WTC11 (cell line): ENCODE measurements at regions not wholly inside any gene's neighbourhood (a gene's known extent, or its start where the extent isn't known, plus 50 kb on each side); places are given as distances from the start of the nearest gene placed in this dataset.

ENCODE experiments used
- ATAC-seq: fragments of 200-7000 bp; cut with Tn5 transposase; 2 replicates; pipeline ENCODE4 v1.10.0; 2021; ENCODE audit warnings: mild to moderate bottlenecking, moderate library complexity
- CTCF ChIA-PET: fragments of 300-600 bp; sonication (Branson Sonifier 250); formaldehyde crosslinking; loops from one replicate; lab custom pipeline; 2021; ENCODE audit warnings: antibody characterized with exemption; lab: Charles Lee
- POLR2A ChIA-PET: fragments of 350-600 bp; sonication (Branson Sonifier 250); formaldehyde crosslinking; loops from one replicate; lab custom pipeline; 2021; ENCODE audit warnings: antibody characterized with exemption; lab: Charles Lee
- DNase-seq: peaks from one replicate; pipeline ENCODE4 v3.0.0; 2021; ENCODE audit warnings: low spot score
- H3K27ac Mint-ChIP-seq: 2 replicates; pipeline ENCODE4 v1.8.0; 2021; ENCODE audit warnings: mixed read lengths
- H3K27me3 Mint-ChIP-seq: 2 replicates; pipeline ENCODE4 v1.8.0; 2021; ENCODE audit warnings: low read depth, mild to moderate bottlenecking, moderate library complexity, mixed read lengths
- H3K36me3 Mint-ChIP-seq: 2 replicates; pipeline ENCODE4 v1.8.0; 2021; ENCODE audit warnings: mixed read lengths
- H3K4me1 Mint-ChIP-seq: 2 replicates; pipeline ENCODE4 v1.8.0; 2022; ENCODE audit warnings: mixed read lengths
- H3K4me3 Mint-ChIP-seq: 2 replicates; pipeline ENCODE4 v1.8.0; 2021; ENCODE audit warnings: mild to moderate bottlenecking, moderate library complexity, mixed read lengths
- H3K9me3 Mint-ChIP-seq: 2 replicates; pipeline ENCODE4 v1.8.0; 2021; ENCODE audit warnings: mixed read lengths
- CREB1 ChIP-seq: sonication (generic); formaldehyde crosslinking; IDR thresholded peaks from 2 replicates; pipeline ENCODE4 v1.8.0; 2023; ENCODE audit warnings: mild to moderate bottlenecking, missing genetic modification reagents
- FOXP1 ChIP-seq: sonication (generic); formaldehyde crosslinking; IDR thresholded peaks from 2 replicates; pipeline ENCODE4 v1.8.0; 2022; ENCODE audit warnings: missing genetic modification reagents, mild to moderate bottlenecking, moderate library complexity, borderline replicate concordance
- GABPB1 ChIP-seq: sonication (generic); formaldehyde crosslinking; IDR thresholded peaks from 2 replicates; pipeline ENCODE4 v1.8.1; 2023; ENCODE audit warnings: mild to moderate bottlenecking, missing genetic modification reagents
- GTF2I ChIP-seq: fragments of 250-450 bp; sonication (Bioruptor Pico); conservative IDR thresholded peaks from 2 replicates; pipeline ENCODE4 v1.4.0; 2021; ENCODE audit warnings: mild to moderate bottlenecking
- IRF2 ChIP-seq: sonication (generic); formaldehyde crosslinking; IDR thresholded peaks from 2 replicates; pipeline ENCODE4 v1.8.0; 2022; ENCODE audit warnings: low read depth, missing genetic modification reagents, borderline replicate concordance
- JAZF1 ChIP-seq: fragments of 250-450 bp; sonication (Bioruptor Pico); IDR thresholded peaks from 2 replicates; pipeline ENCODE4 v1.9.0; 2021; ENCODE audit warnings: moderate library complexity, mild to moderate bottlenecking, inconsistent platforms
- NFE2L1 ChIP-seq: sonication (generic); formaldehyde crosslinking; IDR thresholded peaks from 2 replicates; pipeline ENCODE4 v1.8.1; 2023; ENCODE audit warnings: missing genetic modification reagents
- NFYB ChIP-seq: sonication (generic); formaldehyde crosslinking; conservative IDR thresholded peaks from 2 replicates; pipeline ENCODE4 v1.8.0; 2022; ENCODE audit warnings: low read depth, missing genetic modification reagents
- SMAD3 ChIP-seq: sonication (generic); formaldehyde crosslinking; IDR thresholded peaks from 2 replicates; pipeline ENCODE4 v1.8.0; 2022; ENCODE audit warnings: missing genetic modification reagents, mild to moderate bottlenecking, borderline replicate concordance
- SOX15 ChIP-seq: fragments of 250-450 bp; sonication (Bioruptor Pico); IDR thresholded peaks from 2 replicates; pipeline ENCODE4 v1.9.0; 2021; ENCODE audit warnings: mild to moderate bottlenecking
- TCF7 ChIP-seq: sonication (generic); formaldehyde crosslinking; IDR thresholded peaks from 2 replicates; pipeline ENCODE4 v1.8.0; 2022; ENCODE audit warnings: mild to moderate bottlenecking, low read depth, missing genetic modification reagents, moderate library complexity
- TEAD4 ChIP-seq: sonication (generic); formaldehyde crosslinking; IDR thresholded peaks from 2 replicates; pipeline ENCODE4 v1.8.0; 2022; ENCODE audit warnings: mild to moderate bottlenecking, missing genetic modification reagents
- TP53 ChIP-seq: sonication (generic); formaldehyde crosslinking; IDR thresholded peaks from 2 replicates; pipeline ENCODE4 v1.8.1; 2023; ENCODE audit warnings: mild to moderate bottlenecking, missing genetic modification reagents
- ZNF219 ChIP-seq: sonication (generic); formaldehyde crosslinking; IDR thresholded peaks from 2 replicates; pipeline ENCODE4 v1.8.0; 2023; ENCODE audit warnings: missing genetic modification reagents, mild to moderate bottlenecking, borderline replicate concordance
- ZNF317 ChIP-seq: sonication (generic); formaldehyde crosslinking; IDR thresholded peaks from 2 replicates; pipeline ENCODE4 v1.8.1; 2023; ENCODE audit warnings: low read depth, mild to moderate bottlenecking, moderate library complexity, missing genetic modification reagents, borderline replicate concordance
- ZNF671 ChIP-seq: fragments of 250-450 bp; sonication (Bioruptor Pico); IDR thresholded peaks from 2 replicates; pipeline ENCODE4 v1.8.0; 2021; ENCODE audit warnings: mild to moderate bottlenecking
- TF ChIP-seq, protein P1 (sequence below): fragments of 250-450 bp; sonication (Bioruptor Pico); IDR thresholded peaks from 2 replicates; pipeline ENCODE4 v1.9.0; 2021; ENCODE audit warnings: moderate library complexity, mild to moderate bottlenecking, inconsistent platforms, borderline replicate concordance
- TF ChIP-seq, protein P2 (sequence below): sonication (generic); formaldehyde crosslinking; IDR thresholded peaks from 2 replicates; pipeline ENCODE4 v1.8.1; 2022; ENCODE audit warnings: mild to moderate bottlenecking, missing genetic modification reagents, moderate library complexity, borderline replicate concordance
- TF ChIP-seq, protein P3 (sequence below): fragments of 250-450 bp; sonication (Bioruptor Pico); IDR thresholded peaks from 2 replicates; pipeline ENCODE4 v1.9.0; 2021; ENCODE audit warnings: mild to moderate bottlenecking
- TF ChIP-seq, protein P4 (sequence below): sonication (generic); formaldehyde crosslinking; IDR thresholded peaks from 2 replicates; pipeline ENCODE4 v1.8.0; 2022; ENCODE audit warnings: mild to moderate bottlenecking, missing genetic modification reagents
- TF ChIP-seq, protein P5 (sequence below): fragments of 250-450 bp; sonication (Bioruptor Pico); IDR thresholded peaks from 2 replicates; pipeline ENCODE4 v1.9.0; 2021; ENCODE audit warnings: mild to moderate bottlenecking
- TF ChIP-seq, protein P6 (sequence below): sonication (generic); formaldehyde crosslinking; conservative IDR thresholded peaks from 2 replicates; pipeline ENCODE4 v1.8.1; 2023; ENCODE audit warnings: mild to moderate bottlenecking, low read depth, missing genetic modification reagents, moderate library complexity

DNA sequence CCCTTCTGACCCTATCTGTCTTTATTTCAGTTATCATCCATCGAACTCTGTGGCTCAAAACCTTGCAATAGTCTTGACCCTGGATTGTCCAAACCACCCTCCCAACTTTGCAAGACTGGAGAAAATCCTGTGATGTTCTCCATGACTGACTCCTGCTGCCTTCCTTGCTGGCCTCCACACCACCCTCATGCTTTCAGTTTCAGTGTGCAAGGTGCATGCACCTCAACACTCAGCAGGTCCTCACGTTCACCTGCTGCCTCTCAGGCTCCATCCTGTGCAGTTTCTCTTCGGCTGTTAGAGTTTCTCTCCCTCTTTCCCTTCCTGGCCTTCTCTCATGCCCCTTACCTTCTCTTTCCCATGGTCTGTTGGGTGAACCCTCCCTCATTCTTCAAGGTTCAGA, 59.4 kb upstream of the ASIC2 start:
- Mint-ChIP-seq H3K4me1 (peaks cover 4% of the 10 kb centered on the region), H3K4me3 (no peak overlapping the region), H3K27me3 (peaks cover 61% of the 10 kb centered on the region), H3K27ac (no peak overlapping the region), H3K36me3 (no peaks in the 10 kb centered on the region), H3K9me3 (no peaks in the 10 kb centered on the region; the same call in 1 of the 2 replicates)
- DNase-seq (no peak), ATAC-seq (no peak)
- POLR2A ChIA-PET: no interaction called here
- TF ChIP-seq JAZF1: no peak
- no peak for TF ChIP-seq FOXP1 (CRISPR knock-in tag)
- TF ChIP-seq SOX15: no peak
- TF ChIP-seq, protein P1, sequence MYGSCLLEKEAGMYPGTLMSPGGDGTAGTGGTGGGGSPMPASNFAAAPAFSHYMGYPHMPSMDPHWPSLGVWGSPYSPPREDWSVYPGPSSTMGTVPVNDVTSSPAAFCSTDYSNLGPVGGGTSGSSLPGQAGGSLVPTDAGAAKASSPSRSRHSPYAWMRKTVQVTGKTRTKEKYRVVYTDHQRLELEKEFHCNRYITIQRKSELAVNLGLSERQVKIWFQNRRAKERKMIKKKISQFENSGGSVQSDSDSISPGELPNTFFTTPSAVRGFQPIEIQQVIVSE: no peak
- CTCF ChIA-PET: no interaction called here

DNA sequence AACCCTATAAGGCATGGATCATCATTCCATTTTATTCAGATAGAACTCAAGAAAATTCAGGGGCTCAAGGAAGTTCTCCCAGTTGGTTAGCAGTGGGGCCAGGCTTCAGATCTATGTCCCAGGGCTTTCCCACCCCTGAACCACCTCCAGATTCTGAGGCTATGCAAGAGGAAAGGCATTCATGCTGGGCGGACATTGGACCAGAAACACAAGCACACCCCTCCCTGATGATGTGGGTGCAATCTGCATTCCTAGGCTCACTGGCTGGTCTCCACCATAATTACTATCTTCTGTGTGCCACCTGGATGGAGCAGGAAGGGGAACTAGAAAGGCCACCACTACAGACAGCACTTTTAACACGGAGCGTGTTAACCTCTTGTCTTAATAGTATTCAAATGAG, 63.2 kb upstream of the ASIC2 start:
- TF ChIP-seq GTF2I (CRISPR knock-in tag) (no peak), TP53 (CRISPR knock-in tag) (no peak), ZNF671 (CRISPR knock-in tag) (no peak), IRF2 (CRISPR knock-in tag) (no peak), GABPB1 (CRISPR knock-in tag) (no peak), TEAD4 (CRISPR knock-in tag) (no peak), ZNF317 (CRISPR knock-in tag) (no peak), SMAD3 (CRISPR knock-in tag) (no peak), NFYB (no peak), NFE2L1 (no peak), ZNF219 (no peak), CREB1 (CRISPR knock-in tag) (no peak), TCF7 (CRISPR knock-in tag) (no peak)
- TF ChIP-seq, protein P2, sequence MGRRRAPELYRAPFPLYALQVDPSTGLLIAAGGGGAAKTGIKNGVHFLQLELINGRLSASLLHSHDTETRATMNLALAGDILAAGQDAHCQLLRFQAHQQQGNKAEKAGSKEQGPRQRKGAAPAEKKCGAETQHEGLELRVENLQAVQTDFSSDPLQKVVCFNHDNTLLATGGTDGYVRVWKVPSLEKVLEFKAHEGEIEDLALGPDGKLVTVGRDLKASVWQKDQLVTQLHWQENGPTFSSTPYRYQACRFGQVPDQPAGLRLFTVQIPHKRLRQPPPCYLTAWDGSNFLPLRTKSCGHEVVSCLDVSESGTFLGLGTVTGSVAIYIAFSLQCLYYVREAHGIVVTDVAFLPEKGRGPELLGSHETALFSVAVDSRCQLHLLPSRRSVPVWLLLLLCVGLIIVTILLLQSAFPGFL: no peak
- TF ChIP-seq, protein P3, sequence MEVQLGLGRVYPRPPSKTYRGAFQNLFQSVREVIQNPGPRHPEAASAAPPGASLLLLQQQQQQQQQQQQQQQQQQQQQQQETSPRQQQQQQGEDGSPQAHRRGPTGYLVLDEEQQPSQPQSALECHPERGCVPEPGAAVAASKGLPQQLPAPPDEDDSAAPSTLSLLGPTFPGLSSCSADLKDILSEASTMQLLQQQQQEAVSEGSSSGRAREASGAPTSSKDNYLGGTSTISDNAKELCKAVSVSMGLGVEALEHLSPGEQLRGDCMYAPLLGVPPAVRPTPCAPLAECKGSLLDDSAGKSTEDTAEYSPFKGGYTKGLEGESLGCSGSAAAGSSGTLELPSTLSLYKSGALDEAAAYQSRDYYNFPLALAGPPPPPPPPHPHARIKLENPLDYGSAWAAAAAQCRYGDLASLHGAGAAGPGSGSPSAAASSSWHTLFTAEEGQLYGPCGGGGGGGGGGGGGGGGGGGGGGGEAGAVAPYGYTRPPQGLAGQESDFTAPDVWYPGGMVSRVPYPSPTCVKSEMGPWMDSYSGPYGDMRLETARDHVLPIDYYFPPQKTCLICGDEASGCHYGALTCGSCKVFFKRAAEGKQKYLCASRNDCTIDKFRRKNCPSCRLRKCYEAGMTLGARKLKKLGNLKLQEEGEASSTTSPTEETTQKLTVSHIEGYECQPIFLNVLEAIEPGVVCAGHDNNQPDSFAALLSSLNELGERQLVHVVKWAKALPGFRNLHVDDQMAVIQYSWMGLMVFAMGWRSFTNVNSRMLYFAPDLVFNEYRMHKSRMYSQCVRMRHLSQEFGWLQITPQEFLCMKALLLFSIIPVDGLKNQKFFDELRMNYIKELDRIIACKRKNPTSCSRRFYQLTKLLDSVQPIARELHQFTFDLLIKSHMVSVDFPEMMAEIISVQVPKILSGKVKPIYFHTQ (CRISPR knock-in tag): no peak
- TF ChIP-seq, protein P4, sequence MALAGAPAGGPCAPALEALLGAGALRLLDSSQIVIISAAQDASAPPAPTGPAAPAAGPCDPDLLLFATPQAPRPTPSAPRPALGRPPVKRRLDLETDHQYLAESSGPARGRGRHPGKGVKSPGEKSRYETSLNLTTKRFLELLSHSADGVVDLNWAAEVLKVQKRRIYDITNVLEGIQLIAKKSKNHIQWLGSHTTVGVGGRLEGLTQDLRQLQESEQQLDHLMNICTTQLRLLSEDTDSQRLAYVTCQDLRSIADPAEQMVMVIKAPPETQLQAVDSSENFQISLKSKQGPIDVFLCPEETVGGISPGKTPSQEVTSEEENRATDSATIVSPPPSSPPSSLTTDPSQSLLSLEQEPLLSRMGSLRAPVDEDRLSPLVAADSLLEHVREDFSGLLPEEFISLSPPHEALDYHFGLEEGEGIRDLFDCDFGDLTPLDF (CRISPR knock-in tag): no peak
- TF ChIP-seq, protein P5, sequence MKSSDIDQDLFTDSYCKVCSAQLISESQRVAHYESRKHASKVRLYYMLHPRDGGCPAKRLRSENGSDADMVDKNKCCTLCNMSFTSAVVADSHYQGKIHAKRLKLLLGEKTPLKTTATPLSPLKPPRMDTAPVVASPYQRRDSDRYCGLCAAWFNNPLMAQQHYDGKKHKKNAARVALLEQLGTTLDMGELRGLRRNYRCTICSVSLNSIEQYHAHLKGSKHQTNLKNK (CRISPR knock-in tag): no peak
- TF ChIP-seq, protein P6, sequence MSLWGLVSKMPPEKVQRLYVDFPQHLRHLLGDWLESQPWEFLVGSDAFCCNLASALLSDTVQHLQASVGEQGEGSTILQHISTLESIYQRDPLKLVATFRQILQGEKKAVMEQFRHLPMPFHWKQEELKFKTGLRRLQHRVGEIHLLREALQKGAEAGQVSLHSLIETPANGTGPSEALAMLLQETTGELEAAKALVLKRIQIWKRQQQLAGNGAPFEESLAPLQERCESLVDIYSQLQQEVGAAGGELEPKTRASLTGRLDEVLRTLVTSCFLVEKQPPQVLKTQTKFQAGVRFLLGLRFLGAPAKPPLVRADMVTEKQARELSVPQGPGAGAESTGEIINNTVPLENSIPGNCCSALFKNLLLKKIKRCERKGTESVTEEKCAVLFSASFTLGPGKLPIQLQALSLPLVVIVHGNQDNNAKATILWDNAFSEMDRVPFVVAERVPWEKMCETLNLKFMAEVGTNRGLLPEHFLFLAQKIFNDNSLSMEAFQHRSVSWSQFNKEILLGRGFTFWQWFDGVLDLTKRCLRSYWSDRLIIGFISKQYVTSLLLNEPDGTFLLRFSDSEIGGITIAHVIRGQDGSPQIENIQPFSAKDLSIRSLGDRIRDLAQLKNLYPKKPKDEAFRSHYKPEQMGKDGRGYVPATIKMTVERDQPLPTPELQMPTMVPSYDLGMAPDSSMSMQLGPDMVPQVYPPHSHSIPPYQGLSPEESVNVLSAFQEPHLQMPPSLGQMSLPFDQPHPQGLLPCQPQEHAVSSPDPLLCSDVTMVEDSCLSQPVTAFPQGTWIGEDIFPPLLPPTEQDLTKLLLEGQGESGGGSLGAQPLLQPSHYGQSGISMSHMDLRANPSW: no peak
- POLR2A ChIA-PET: interaction anchor here (0.6 kb wide), 1 partner anchor 12 kb away, joined by 3 read pairs; no protein-coding TSS in a partner anchor
- Mint-ChIP-seq H3K27me3 (peaks cover 62% of the 10 kb centered on the region), H3K36me3 (no peaks in the 10 kb centered on the region), H3K4me1 (peaks cover 4% of the 10 kb centered on the region), H3K4me3 (no peak overlapping the region), H3K27ac (no peak overlapping the region), H3K9me3 (peaks cover 7% of the 10 kb centered on the region; the same call in 1 of the 2 replicates)
- no peak for ATAC-seq
- no peak for DNase-seq
- CTCF ChIA-PET: no interaction called here
